ENCODE measurements at regions not wholly inside any gene's neighbourhood (a gene's known extent, or its start where the extent isn't known, plus 50 kb on each side); places are given as distances from the start of the nearest gene placed in this dataset.

DNA sequence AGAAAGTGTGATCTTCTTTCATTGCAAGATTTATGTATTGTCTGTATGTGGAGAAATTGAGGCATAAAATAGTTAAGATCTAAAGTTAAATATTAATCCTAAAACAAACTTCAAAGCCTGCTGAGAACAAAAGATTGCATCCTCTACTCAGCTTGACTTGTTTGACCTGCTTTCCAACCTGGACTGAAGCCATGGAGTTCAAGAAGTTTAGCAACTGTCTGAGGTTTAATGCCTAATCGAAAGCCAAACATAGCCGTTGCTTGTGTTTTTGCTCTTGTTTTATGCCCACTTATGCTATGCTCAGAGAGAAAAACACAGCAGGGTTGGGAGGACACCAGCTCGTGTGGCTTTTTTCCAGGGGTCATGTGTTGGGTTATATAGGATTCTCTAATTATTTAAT lies 135.6 kb downstream of the NUFIP1 start (continued):
- TF ChIP-seq ZNF660 (CRISPR knock-in tag; IDR thresholded peaks at IDR 0.05; ENCODE audit: borderline replicate concordance, low read depth) (no peak), FOXA3 (CRISPR knock-in tag; IDR thresholded peaks at IDR 0.05) (peak; percentile 49; the same call in 1 of the 2 replicates), BCL6 (CRISPR knock-in tag; IDR thresholded peaks at IDR 0.05) (peak; percentile 79), EEA1 (CRISPR knock-in tag; IDR thresholded peaks at IDR 0.05; ENCODE audit: borderline replicate concordance) (no peak), RXRB (CRISPR knock-in tag; IDR thresholded peaks at IDR 0.05; ENCODE audit: borderline replicate concordance) (0 out of 2 replicates have a peak, but pooled peaks have one; percentile 13), TEAD2 (CRISPR knock-in tag; IDR thresholded peaks at IDR 0.05) (no peak), GATA4 (IDR thresholded peaks at IDR 0.05; ENCODE audit: borderline replicate concordance, low read depth) (no peak), ZNF562 (CRISPR knock-in tag; IDR thresholded peaks at IDR 0.05; ENCODE audit: borderline replicate concordance) (no peak), TCF7 (IDR thresholded peaks at IDR 0.05; ENCODE audit: low read depth) (peak; percentile 78), KMT2B (CRISPR knock-in tag; IDR thresholded peaks at IDR 0.05) (no peak), ZNF12 (CRISPR knock-in tag; IDR thresholded peaks at IDR 0.05) (peak; percentile 34; the same call in 1 of the 2 replicates), JUN (CRISPR knock-in tag; IDR thresholded peaks at IDR 0.05) (no peak), ZNF644 (CRISPR knock-in tag; IDR thresholded peaks at IDR 0.05; ENCODE audit: low read depth) (peak; percentile 53; the same call in 1 of the 2 replicates), ZNF383 (CRISPR knock-in tag; IDR thresholded peaks at IDR 0.05; ENCODE audit: borderline replicate concordance) (no peak), ZNF101 (CRISPR knock-in tag; IDR thresholded peaks at IDR 0.05; ENCODE audit: borderline replicate concordance, low read depth) (no peak), ZNF138 (CRISPR knock-in tag; IDR thresholded peaks at IDR 0.05; ENCODE audit: low read depth) (no peak), ZNF331 (CRISPR knock-in tag; IDR thresholded peaks at IDR 0.05) (0 out of 2 replicates have a peak, but pooled peaks have one; percentile 11), HDAC2 (CRISPR knock-in tag; IDR thresholded peaks at IDR 0.05) (peak; percentile 38; the same call in 1 of the 2 replicates), ZNF160 (CRISPR knock-in tag; IDR thresholded peaks at IDR 0.05) (no peak), ZNF33B (CRISPR knock-in tag; IDR thresholded peaks at IDR 0.05) (no peak), ZNF850 (CRISPR knock-in tag; conservative IDR thresholded peaks at IDR 0.05) (no peak), SOX5 (CRISPR knock-in tag; IDR thresholded peaks at IDR 0.05; ENCODE audit: borderline replicate concordance) (peak; percentile 96), CREB1 (IDR thresholded peaks at IDR 0.05) (no peak), CREB1 (CRISPR knock-in tag; IDR thresholded peaks at IDR 0.05) (0 out of 2 replicates have a peak, but pooled peaks have one; percentile 17)
- TF ChIP-seq, protein P1, sequence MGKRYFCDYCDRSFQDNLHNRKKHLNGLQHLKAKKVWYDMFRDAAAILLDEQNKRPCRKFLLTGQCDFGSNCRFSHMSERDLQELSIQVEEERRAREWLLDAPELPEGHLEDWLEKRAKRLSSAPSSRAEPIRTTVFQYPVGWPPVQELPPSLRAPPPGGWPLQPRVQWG (CRISPR knock-in tag; IDR thresholded peaks at IDR 0.05; ENCODE audit: borderline replicate concordance, low read depth) = no peak
- TF ChIP-seq, protein P2, sequence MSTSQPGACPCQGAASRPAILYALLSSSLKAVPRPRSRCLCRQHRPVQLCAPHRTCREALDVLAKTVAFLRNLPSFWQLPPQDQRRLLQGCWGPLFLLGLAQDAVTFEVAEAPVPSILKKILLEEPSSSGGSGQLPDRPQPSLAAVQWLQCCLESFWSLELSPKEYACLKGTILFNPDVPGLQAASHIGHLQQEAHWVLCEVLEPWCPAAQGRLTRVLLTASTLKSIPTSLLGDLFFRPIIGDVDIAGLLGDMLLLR (CRISPR knock-in tag; IDR thresholded peaks at IDR 0.05) = no peak
- TF ChIP-seq, protein P3, sequence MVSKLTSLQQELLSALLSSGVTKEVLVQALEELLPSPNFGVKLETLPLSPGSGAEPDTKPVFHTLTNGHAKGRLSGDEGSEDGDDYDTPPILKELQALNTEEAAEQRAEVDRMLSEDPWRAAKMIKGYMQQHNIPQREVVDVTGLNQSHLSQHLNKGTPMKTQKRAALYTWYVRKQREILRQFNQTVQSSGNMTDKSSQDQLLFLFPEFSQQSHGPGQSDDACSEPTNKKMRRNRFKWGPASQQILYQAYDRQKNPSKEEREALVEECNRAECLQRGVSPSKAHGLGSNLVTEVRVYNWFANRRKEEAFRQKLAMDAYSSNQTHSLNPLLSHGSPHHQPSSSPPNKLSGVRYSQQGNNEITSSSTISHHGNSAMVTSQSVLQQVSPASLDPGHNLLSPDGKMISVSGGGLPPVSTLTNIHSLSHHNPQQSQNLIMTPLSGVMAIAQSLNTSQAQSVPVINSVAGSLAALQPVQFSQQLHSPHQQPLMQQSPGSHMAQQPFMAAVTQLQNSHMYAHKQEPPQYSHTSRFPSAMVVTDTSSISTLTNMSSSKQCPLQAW (CRISPR knock-in tag; IDR thresholded peaks at IDR 0.05) = no peak
- TF ChIP-seq, protein P4, sequence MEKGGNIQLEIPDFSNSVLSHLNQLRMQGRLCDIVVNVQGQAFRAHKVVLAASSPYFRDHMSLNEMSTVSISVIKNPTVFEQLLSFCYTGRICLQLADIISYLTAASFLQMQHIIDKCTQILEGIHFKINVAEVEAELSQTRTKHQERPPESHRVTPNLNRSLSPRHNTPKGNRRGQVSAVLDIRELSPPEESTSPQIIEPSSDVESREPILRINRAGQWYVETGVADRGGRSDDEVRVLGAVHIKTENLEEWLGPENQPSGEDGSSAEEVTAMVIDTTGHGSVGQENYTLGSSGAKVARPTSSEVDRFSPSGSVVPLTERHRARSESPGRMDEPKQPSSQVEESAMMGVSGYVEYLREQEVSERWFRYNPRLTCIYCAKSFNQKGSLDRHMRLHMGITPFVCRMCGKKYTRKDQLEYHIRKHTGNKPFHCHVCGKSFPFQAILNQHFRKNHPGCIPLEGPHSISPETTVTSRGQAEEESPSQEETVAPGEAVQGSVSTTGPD (CRISPR knock-in tag; IDR thresholded peaks at IDR 0.05) = no peak
- TF ChIP-seq, protein P5, sequence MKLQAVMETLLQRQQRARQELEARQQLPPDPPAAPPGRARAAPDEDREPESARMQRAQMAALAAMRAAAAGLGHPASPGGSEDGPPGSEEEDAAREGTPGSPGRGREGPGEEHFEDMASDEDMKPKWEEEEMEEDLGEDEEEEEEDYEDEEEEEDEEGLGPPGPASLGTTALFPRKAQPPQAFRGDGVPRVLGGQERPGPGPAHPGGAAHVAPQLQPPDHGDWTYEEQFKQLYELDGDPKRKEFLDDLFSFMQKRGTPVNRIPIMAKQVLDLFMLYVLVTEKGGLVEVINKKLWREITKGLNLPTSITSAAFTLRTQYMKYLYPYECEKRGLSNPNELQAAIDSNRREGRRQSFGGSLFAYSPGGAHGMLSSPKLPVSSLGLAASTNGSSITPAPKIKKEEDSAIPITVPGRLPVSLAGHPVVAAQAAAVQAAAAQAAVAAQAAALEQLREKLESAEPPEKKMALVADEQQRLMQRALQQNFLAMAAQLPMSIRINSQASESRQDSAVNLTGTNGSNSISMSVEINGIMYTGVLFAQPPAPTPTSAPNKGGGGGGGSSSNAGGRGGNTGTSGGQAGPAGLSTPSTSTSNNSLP (IDR thresholded peaks at IDR 0.05; ENCODE audit: low read depth, low read length) = no peak
